GM12878 (cell line): ENCODE measurements at regions not wholly inside any gene's neighbourhood (a gene's known extent, or its start where the extent isn't known, plus 50 kb on each side); places are given as distances from the start of the nearest gene placed in this dataset.

Experiments used
- ATAC-seq: fragments of 200-7000 bp; cut with Tn5 transposase; 3 replicates; pipeline ENCODE4 v1.9.1; 2020; ENCODE audit warnings: mild to moderate bottlenecking, moderate library complexity
- BruUV-seq: library from RNA; stranded (reverse); fragments of 400-500 nt; replicated peaks from 2 replicates; lab custom pipeline; 2021; lab: Mats Ljungman, UMichigan
- CTCF ChIA-PET: fragments of 300-600 bp; sonication (Branson Sonifier 250); formaldehyde crosslinking; extraction: SDS; loops from one replicate; lab custom pipeline; 2021; ENCODE audit warnings: inconsistent platforms; lab: Yijun Ruan, JAX
- POLR2A ChIA-PET: fragments of 350-600 bp; formaldehyde crosslinking; extraction: SDS; loops from one replicate; lab custom pipeline; 2021; ENCODE audit warnings: inconsistent platforms; lab: Charles Lee
- RAD21 ChIA-PET: fragments of 300-600 bp; sonication (Branson Sonifier 250); formaldehyde crosslinking; loops from one replicate; lab custom pipeline; 2023; ENCODE audit warnings: antibody characterized with exemption; ENCODE audit not compliant: unreplicated experiment; lab: Charles Lee
- SMC1A ChIA-PET: fragments of 300-600 bp; sonication (Branson Sonifier 250); formaldehyde crosslinking; loops from one replicate; lab custom pipeline; 2023; ENCODE audit not compliant: unreplicated experiment, uncharacterized antibody; lab: Charles Lee
- DNase-seq: peaks from one replicate; pipeline ENCODE4 v3.0.0-alpha.2; 2011; ENCODE audit warnings: low read depth, low spot score
- FAIRE-seq: peaks from 3 replicates; lab custom pipeline; 2011; peaks lifted over from hg19 to GRCh38; lab: Jason Lieb, UNC
- H2AFZ ChIP-seq: 2 replicates; pipeline ENCODE4 v1.6.0; 2011; ENCODE audit warnings: low read depth, low read length, control low read depth; ENCODE audit not compliant: control insufficient read depth
- H3K27ac ChIP-seq: 2 replicates; pipeline ENCODE4 v1.5.1; 2011; ENCODE audit warnings: control low read depth; ENCODE audit not compliant: control insufficient read depth, insufficient read depth
- H3K27me3 ChIP-seq, 2 experiments: replicated peaks in 1 of 2; 2 replicates each; pipeline versions ENCODE4 v1.6.0 to v1.6.1; 2011; ENCODE audit warnings: low read length in 1 of 2; ENCODE audit not compliant: control insufficient read depth in 2 of 2, insufficient read depth in 2 of 2
- H3K36me3 ChIP-seq, 2 experiments: 2 replicates each; pipeline ENCODE4 v1.5.1; 2011; ENCODE audit warnings: low read length in 1 of 2; ENCODE audit not compliant: control insufficient read depth in 2 of 2, insufficient read depth in 2 of 2
- H3K4me1 ChIP-seq: 2 replicates; pipeline ENCODE4 v1.6.1; 2011; ENCODE audit warnings: mild to moderate bottlenecking, low read length, moderate library complexity, mixed read lengths; ENCODE audit not compliant: control insufficient read depth, insufficient read depth
- H3K4me2 ChIP-seq: 2 replicates; pipeline ENCODE4 v1.6.0; 2011; ENCODE audit warnings: control low read depth; ENCODE audit not compliant: control insufficient read depth, insufficient read depth
- H3K4me3 ChIP-seq: fragments of 200-600 bp; sonication (generic); 2 replicates; pipeline ENCODE4 v1.5.1; 2016
- H3K79me2 ChIP-seq: 2 replicates; pipeline ENCODE4 v1.6.0; 2011; ENCODE audit warnings: low read length; ENCODE audit not compliant: control insufficient read depth, insufficient read depth
- H3K9ac ChIP-seq: 2 replicates; pipeline ENCODE4 v1.8.0; 2011; ENCODE audit warnings: low read length, control low read depth, mixed read lengths; ENCODE audit not compliant: control insufficient read depth, insufficient read depth
- H3K9me3 ChIP-seq: replicated peaks from 3 replicates; pipeline ENCODE4 v1.5.1; 2011; ENCODE audit warnings: mild to moderate bottlenecking, low read length; ENCODE audit not compliant: control insufficient read depth, insufficient read depth
- H4K20me1 ChIP-seq: 2 replicates; pipeline ENCODE4 v1.6.0; 2011; ENCODE audit not compliant: control insufficient read depth, insufficient read depth
- ATF3 ChIP-seq: IDR thresholded peaks from 2 replicates; pipeline ENCODE4 v1.6.1; 2011; ENCODE audit warnings: low read depth, mild to moderate bottlenecking, low read length, moderate library complexity, borderline replicate concordance; ENCODE audit errors: extremely low read depth
- KDM1A ChIP-seq: fragments of 200-600 bp; sonication (generic); IDR thresholded peaks from 2 replicates; pipeline ENCODE4 v1.6.1; 2016; ENCODE audit warnings: borderline replicate concordance
- MLLT1 ChIP-seq: fragments of 450-650 bp; IDR thresholded peaks from 2 replicates; pipeline ENCODE4 v1.6.1; 2016; ENCODE audit warnings: mild to moderate bottlenecking
- NKRF ChIP-seq: fragments of 450-650 bp; conservative IDR thresholded peaks from 2 replicates; pipeline ENCODE4 v1.6.1; 2017; ENCODE audit warnings: mild to moderate bottlenecking, moderate library complexity
- POLR2AphosphoS2 ChIP-seq: IDR thresholded peaks from 2 replicates; pipeline ENCODE4 v1.6.1; 2011; ENCODE audit warnings: low read depth, mild to moderate bottlenecking, low read length, improper control_type of control experiment, moderate library complexity
- RFX5 ChIP-seq: IDR thresholded peaks from 2 replicates; pipeline ENCODE4 v1.6.1; 2011; ENCODE audit warnings: low read depth, low read length, improper control_type of control experiment
- SMAD1 ChIP-seq: fragments of 450-650 bp; IDR thresholded peaks from 2 replicates; pipeline ENCODE4 v1.6.1; 2018; ENCODE audit warnings: mild to moderate bottlenecking, low read depth; ENCODE audit not compliant: partially characterized antibody
- SUPT20H ChIP-seq: IDR thresholded peaks from 2 replicates; pipeline ENCODE4 v1.6.1; 2011; ENCODE audit warnings: low read depth, mild to moderate bottlenecking, low read length, moderate library complexity, borderline replicate concordance; ENCODE audit not compliant: control insufficient read depth
- TCF12 ChIP-seq: IDR thresholded peaks from 2 replicates; pipeline ENCODE4 v1.6.1; 2011; ENCODE audit warnings: low read depth, mild to moderate bottlenecking, low read length
- WGBS: methylation state at CpG from one replicate; pipeline ENCODE4 v1.1.6; 2016; ENCODE audit warnings: low lambda C conversion rate; ENCODE audit not compliant: insufficient replicate concordance, insufficient coverage; ENCODE audit errors: missing lambda C conversion rate; 5-methylcytosine and 5-hydroxymethylcytosine counted together
- in situ Hi-C: fragments of 300-500 bp; cut with MboI; formaldehyde crosslinking; loops from 9 replicates; pipeline ENCODE4 v1.14.3; 2018; ENCODE audit warnings: mixed read lengths
- intact Hi-C: fragments of 100-400 bp; cut with micrococcal nuclease; formaldehyde crosslinking; loops from one replicate; pipeline ENCODE4 v1.14.2; 2022; ENCODE audit not compliant: unreplicated experiment

GRCh38 chr12:65748332-65748731 lies 76.0 kb upstream of the HMGA2 start:
- H3K79me2 ChIP-seq, result no peaks in the 10 kb centered on the region
- no peaks in the 10 kb centered on the region for H3K9me3 ChIP-seq
- ATAC-seq (no peak), DNase-seq (no peak), FAIRE-seq (peak; percentile 31)
- H3K4me2 ChIP-seq, result no peak overlapping the region
- in situ Hi-C loops, result no loop called here
- ChIA-PET SMC1A (no interaction called here), POLR2A (interaction anchor here (0.6 kb wide), 1 partner anchor 69 kb away, joined by 3 read pairs; no protein-coding TSS in a partner anchor), CTCF (no interaction called here), RAD21 (no interaction called here)
- intact Hi-C loops, result no loop called here
- no peaks in the 10 kb centered on the region for H3K36me3 ChIP-seq
- no peak for TF ChIP-seq RFX5
- TF ChIP-seq KDM1A, result no peak
- no peak for TF ChIP-seq SMAD1
- TF ChIP-seq NKRF, result no peak
- TF ChIP-seq TCF12, result no peak
- no peak for TF ChIP-seq MLLT1
- TF ChIP-seq SUPT20H, result no peak
- no peak for TF ChIP-seq ATF3
- TF ChIP-seq POLR2AphosphoS2, result no peak
- H3K4me1 ChIP-seq, result no peaks in the 10 kb centered on the region
- no peak overlapping the region for H2AFZ ChIP-seq
- no peak overlapping the region for H3K4me3 ChIP-seq
- 84% methylated on average over 2 of the region's 2 CpGs for WGBS
- no TSS peak for BruUV-seq
- no peaks in the 10 kb centered on the region for H3K27me3 ChIP-seq
- no peak overlapping the region for H3K27ac ChIP-seq
- no peaks in the 10 kb centered on the region for H4K20me1 ChIP-seq
- H3K9ac ChIP-seq, result no peak overlapping the region
